ENCODE measurements at regions not wholly inside any gene's neighbourhood (a gene's known extent, or its start where the extent isn't known, plus 50 kb on each side); places are given as distances from the start of the nearest gene placed in this dataset.
"Not testable (repeated sequence)": the region's sequence is repeated elsewhere in the genome, so short reads cannot be mapped to it uniquely, and the experiment has no call there.

DNA sequence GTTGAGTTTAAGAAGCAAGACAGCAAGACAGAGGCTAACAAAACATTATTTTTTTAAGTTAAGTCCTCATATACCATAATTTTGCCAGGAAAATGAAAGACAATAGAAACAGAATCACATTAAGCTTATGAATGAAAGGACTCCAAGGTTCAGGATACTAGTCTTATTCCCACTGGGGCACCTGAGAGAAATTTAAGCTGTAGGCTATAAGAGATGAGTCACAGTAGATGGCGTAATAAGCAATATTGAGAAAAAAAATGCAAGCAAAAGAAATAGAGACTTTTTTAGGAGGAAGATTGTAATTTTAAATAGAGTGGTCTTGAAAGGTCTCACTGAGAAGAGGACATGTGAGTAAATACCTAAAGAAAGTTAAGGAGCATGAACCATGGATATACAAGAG is 57.1 kb upstream of the KIF2B start:
- TF ChIP-seq, protein P1, sequence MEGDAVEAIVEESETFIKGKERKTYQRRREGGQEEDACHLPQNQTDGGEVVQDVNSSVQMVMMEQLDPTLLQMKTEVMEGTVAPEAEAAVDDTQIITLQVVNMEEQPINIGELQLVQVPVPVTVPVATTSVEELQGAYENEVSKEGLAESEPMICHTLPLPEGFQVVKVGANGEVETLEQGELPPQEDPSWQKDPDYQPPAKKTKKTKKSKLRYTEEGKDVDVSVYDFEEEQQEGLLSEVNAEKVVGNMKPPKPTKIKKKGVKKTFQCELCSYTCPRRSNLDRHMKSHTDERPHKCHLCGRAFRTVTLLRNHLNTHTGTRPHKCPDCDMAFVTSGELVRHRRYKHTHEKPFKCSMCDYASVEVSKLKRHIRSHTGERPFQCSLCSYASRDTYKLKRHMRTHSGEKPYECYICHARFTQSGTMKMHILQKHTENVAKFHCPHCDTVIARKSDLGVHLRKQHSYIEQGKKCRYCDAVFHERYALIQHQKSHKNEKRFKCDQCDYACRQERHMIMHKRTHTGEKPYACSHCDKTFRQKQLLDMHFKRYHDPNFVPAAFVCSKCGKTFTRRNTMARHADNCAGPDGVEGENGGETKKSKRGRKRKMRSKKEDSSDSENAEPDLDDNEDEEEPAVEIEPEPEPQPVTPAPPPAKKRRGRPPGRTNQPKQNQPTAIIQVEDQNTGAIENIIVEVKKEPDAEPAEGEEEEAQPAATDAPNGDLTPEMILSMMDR (IDR thresholded peaks at IDR 0.05): no peak
- Histone ChIP-seq H3K27ac (no peak overlapping the region), H3K4me1 (no peaks in the 10 kb centered on the region), H3K9me3 (no peaks in the 10 kb centered on the region), H3K27me3 (no peaks in the 10 kb centered on the region), H3K4me3 (no peak overlapping the region), H3K36me3 (no peaks in the 10 kb centered on the region)
- intact Hi-C loops (cut with DNase I): no loop called here
- no peak for ATAC-seq
- 74 to 86% methylated on average over 1 of the region's 1 CpG for WGBS, 2 donors
- FAIRE-seq: no peak
- DNase-seq: no peak

DNA sequence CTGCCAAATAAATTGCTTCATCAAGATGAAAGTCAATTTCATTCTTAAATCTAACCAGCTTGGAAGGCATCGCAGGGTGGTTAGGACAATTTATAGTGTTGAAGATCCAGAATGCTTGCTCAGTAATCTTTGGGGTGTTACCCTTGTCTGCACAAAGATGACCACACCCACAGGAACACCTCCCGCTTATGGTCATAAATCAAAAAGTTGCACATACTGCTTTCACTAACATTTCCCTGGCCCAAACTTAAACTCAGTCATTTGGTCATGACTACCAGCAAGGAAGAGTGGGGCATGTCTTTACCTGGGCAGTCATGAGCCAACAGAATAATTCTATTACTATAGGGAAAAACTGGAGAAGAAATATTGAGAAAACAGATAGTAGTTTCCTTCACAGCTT is 57.6 kb upstream of the KIF2B start:
- Histone ChIP-seq H3K4me3 (no peak overlapping the region), H3K4me1 (no peaks in the 10 kb centered on the region), H3K27ac (no peak overlapping the region), H3K9me3 (no peaks in the 10 kb centered on the region), H3K36me3 (no peaks in the 10 kb centered on the region), H3K27me3 (no peaks in the 10 kb centered on the region)
- FAIRE-seq (no peak), DNase-seq (no peak), ATAC-seq (no peak)
- WGBS, 2 donors: 83 to 96% methylated on average over 2 of the region's 2 CpGs
- TF ChIP-seq, protein P1 (IDR thresholded peaks at IDR 0.05): no peak
- intact Hi-C loops (cut with DNase I): no loop called here

DNA sequence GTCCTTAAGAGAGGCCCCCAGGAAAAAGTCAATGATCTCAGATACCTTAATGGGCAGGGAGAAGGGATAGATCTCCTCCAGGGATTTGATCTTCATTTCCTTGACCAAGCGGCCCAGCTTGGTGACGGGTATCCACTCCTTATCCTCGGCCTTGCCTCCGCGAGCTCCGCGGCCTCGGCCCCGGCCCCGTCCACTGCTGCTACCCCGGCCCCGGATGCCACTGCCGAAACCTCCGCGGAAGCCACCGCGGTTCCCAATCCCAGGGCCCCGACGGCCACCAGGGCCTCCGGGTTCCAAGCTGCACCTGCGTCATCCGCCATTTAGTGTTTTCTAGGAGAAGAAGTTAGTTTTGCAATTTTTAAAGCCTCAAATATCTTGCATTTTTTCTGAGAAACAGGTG is 65.2 kb upstream of the KIF2B start:
- peak in 1 of 6 donors; percentile 39 for DNase-seq
- 93 to 97% methylated on average over 22 of the region's 22 CpGs for WGBS, 2 donors
- Histone ChIP-seq H3K36me3 (no peaks in the 10 kb centered on the region), H3K27ac (no peak overlapping the region), H3K4me3 (no peak overlapping the region), H3K9me3 (no peaks in the 10 kb centered on the region), H3K4me1 (no peaks in the 10 kb centered on the region), H3K27me3 (no peaks in the 10 kb centered on the region)
- intact Hi-C loops (cut with DNase I): no loop called here
- TF ChIP-seq, protein P1 (IDR thresholded peaks at IDR 0.05): no peak
- no peak for ATAC-seq
- FAIRE-seq: no peak

DNA sequence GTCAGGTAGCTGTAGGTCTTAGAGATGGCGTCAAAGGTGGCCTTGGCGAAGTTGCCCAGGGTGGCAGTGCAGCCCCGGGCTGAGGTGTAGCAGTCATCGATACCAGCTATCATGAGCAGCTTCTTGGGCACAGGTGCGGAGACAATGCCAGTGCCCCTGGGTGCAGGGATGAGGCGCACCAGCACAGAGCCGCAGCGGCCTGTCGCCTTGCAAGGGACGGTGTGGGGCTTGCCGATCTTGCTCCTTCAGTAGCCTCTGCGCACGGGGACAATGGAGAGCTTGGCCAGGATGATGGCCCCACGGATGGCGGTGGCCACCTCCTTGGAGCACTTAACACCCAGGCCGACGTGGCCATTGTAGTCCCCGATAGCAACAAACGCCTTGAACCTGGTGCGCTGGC is 65.6 kb upstream of the KIF2B start:
- H3K4me1 ChIP-seq; ATAC-seq; H3K36me3 ChIP-seq; H3K27me3 ChIP-seq; H3K4me3 ChIP-seq; H3K9me3 ChIP-seq; intact Hi-C loops (cut with DNase I); H3K27ac ChIP-seq; FAIRE-seq: not testable (repeated sequence)
- peak in 1 of 6 donors; percentile 21 for DNase-seq
- WGBS, 2 donors: 88 to 97% methylated on average over 20 of the region's 20 CpGs

DNA sequence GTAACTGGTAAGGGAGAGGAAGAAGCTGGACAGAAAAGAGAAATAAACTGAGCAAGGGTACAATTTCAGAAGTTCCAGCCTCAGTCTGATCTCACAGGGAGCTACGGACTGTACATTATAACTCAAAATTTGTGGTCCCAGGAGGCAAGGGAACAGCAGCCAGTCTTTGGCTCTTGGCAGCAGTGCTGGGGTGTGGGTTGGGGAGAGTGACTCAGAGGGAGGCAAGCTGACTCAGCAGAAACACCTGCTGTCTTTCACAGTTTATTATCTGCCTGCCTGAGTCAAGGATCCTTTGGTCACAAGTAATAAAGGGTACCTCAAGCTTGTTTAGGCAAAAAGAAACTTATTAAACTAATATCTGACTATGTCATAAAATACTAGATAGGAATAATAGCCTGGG is 73.5 kb upstream of the KIF2B start:
- TF ChIP-seq, protein P1 (IDR thresholded peaks at IDR 0.05): no peak
- H3K27me3 ChIP-seq: no peaks in the 10 kb centered on the region

DNA sequence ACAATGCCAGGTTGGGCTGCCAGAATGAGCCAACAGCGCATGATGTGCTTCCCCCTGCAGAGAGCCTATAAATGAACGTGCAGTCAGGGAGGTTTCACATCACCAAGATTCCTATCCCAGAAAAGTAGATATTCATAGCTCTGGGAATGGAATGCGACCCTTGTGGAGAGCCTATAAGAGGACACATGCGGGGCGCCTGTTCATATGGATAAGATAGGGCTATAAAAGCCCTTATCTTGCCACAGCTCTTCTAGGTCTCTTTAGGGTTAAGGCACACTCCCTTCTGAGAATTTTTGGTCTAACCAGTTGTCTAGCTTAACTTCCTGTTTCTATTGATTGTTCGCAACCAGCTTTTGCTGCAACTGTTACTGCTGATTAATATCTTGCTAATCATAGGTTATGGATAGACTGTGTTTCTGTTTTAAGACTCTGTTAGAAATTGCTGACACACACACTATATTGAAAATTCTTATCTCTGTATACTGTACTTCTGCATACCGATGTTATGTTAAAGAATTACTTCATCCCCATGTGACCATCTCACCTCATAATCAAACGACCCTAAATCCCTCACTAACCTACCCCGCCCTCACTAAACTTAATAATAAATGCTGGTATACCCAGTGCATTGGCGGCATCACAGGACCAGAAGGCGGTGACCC is 74.4 kb upstream of the KIF2B start:
- H3K4me1 ChIP-seq; intact Hi-C loops (cut with DNase I); ATAC-seq; H3K9me3 ChIP-seq; FAIRE-seq; DNase-seq; H3K27ac ChIP-seq; H3K4me3 ChIP-seq; H3K27me3 ChIP-seq; H3K36me3 ChIP-seq: not testable (repeated sequence)
- WGBS, 2 donors: 20 to 34% methylated on average over 11 of the region's 11 CpGs

More for the DNA sequence above, 73.5 kb upstream of the KIF2B start:
- peak; percentile 47 to 74 (median 66) for ATAC-seq
- no peaks in the 10 kb centered on the region for H3K36me3 ChIP-seq
- no peak overlapping the region for H3K27ac ChIP-seq
- H3K9me3 ChIP-seq: no peaks in the 10 kb centered on the region
- WGBS, 2 donors: 28 to 55% methylated on average over 1 of the region's 1 CpG
- peak in 1 of 6 donors; percentile 9 for DNase-seq
- no peak for FAIRE-seq
- no peaks in the 10 kb centered on the region for H3K4me1 ChIP-seq
- H3K4me3 ChIP-seq: no peak overlapping the region
- intact Hi-C loops (cut with DNase I): no loop called here
